Uterus (tissue), 2 donors: ENCODE measurements at regions not wholly inside any gene's neighbourhood (a gene's known extent, or its start where the extent isn't known, plus 50 kb on each side); places are given as distances from the start of the nearest gene placed in this dataset.

Experiments
- POLR2A ChIP-seq, 2 donors: fragments of 450-650 bp; IDR thresholded peaks; one replicate each; pipeline ENCODE4 v1.6.1; 2016; ENCODE audit warnings: antibody characterized with exemption in 2 of 2, mild to moderate bottlenecking in 1 of 2, moderate library complexity in 1 of 2
- TF ChIP-seq, protein P1 (sequence below), 4 experiments: fragments of 200-600 bp in 2 of 4; fragments of 450-650 bp in 2 of 4; sonication (generic) in 2 of 4; IDR thresholded peaks; one replicate each; pipeline ENCODE4 v1.5.1; 2016 to 2019; ENCODE audit warnings: antibody characterized with exemption in 4 of 4, mild to moderate bottlenecking in 2 of 4, moderate library complexity in 1 of 4

DNA sequence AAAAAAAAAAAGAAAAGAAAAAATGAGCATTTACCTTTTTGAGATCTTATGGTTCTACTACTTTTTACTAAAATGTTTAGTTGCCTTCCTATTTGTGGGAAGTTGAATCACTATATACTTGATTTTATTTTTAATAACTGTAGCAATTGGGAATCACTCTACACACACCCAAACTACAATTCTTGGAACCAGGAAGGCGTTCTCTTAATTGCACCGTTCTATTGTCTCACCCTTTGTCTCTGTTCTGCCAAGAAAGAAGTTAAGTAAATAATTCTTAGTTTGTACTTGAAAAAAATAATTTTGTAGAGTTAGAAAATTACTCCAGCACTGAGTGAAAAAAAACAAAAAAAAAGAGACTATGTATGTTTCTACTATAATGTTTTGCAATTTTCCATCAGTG is 62.7 kb downstream of the ATOH1 start:
- TF ChIP-seq, protein P1, sequence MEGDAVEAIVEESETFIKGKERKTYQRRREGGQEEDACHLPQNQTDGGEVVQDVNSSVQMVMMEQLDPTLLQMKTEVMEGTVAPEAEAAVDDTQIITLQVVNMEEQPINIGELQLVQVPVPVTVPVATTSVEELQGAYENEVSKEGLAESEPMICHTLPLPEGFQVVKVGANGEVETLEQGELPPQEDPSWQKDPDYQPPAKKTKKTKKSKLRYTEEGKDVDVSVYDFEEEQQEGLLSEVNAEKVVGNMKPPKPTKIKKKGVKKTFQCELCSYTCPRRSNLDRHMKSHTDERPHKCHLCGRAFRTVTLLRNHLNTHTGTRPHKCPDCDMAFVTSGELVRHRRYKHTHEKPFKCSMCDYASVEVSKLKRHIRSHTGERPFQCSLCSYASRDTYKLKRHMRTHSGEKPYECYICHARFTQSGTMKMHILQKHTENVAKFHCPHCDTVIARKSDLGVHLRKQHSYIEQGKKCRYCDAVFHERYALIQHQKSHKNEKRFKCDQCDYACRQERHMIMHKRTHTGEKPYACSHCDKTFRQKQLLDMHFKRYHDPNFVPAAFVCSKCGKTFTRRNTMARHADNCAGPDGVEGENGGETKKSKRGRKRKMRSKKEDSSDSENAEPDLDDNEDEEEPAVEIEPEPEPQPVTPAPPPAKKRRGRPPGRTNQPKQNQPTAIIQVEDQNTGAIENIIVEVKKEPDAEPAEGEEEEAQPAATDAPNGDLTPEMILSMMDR (IDR thresholded peaks at IDR 0.05), result no peak
- TF ChIP-seq POLR2A (IDR thresholded peaks at IDR 0.05), result no peak
